B cell (primary cell): ENCODE measurements at regions not wholly inside any gene's neighbourhood (a gene's known extent, or its start where the extent isn't known, plus 50 kb on each side); places are given as distances from the start of the nearest gene placed in this dataset.

Source experiments
- ATAC-seq: fragments of 200-7000 bp; cut with Tn5 transposase; one replicate; pipeline ENCODE4 v1.10.0; 2021; ENCODE audit warnings: low read depth, mild to moderate bottlenecking, moderate number of reproducible peaks, moderate library complexity
- CTCF ChIA-PET: fragments of 350-600 bp; sonication (Branson Sonifier 250); formaldehyde crosslinking; loops from one replicate; lab custom pipeline; 2021; ENCODE audit warnings: antibody characterized with exemption, inconsistent platforms; lab: Charles Lee
- POLR2A ChIA-PET: fragments of 350-600 bp; sonication (Branson Sonifier 250); formaldehyde crosslinking; loops from one replicate; lab custom pipeline; 2021; ENCODE audit warnings: antibody characterized with exemption; lab: Charles Lee
- DNase-seq: peaks from one replicate; pipeline ENCODE4 v3.0.0; 2013
- H2AFZ ChIP-seq: 2 replicates; pipeline ENCODE4 v1.6.1; 2012; ENCODE audit warnings: mild to moderate bottlenecking, low read depth, low read length; ENCODE audit not compliant: insufficient read depth, poor library complexity, severe bottlenecking
- H3K27ac ChIP-seq, 2 donors: 1 replicate in 1 of 2; 2 replicates in 1 of 2; pipeline ENCODE4 v1.5.1; 2012 to 2013; ENCODE audit warnings: low read length in 2 of 2, mild to moderate bottlenecking in 2 of 2, moderate library complexity in 1 of 2
- H3K27me3 ChIP-seq, 4 experiments: fragments of 200-600 bp in 1 of 4; sonication (generic) in 1 of 4; replicated peaks in 1 of 4; 1 replicate in 2 of 4; 2 replicates in 2 of 4; pipeline versions ENCODE4 v1.6.1 to v1.7.0; 2013 to 2016; ENCODE audit warnings: low read length in 3 of 4, mild to moderate bottlenecking in 2 of 4, mixed read lengths in 1 of 4, moderate library complexity in 1 of 4; ENCODE audit not compliant: insufficient read depth in 4 of 4, control insufficient read depth in 3 of 4; ENCODE audit errors: control extremely low read depth in 1 of 4
- H3K36me3 ChIP-seq, 2 experiments: replicated peaks in 1 of 2; 1 replicate in 1 of 2; 2 replicates in 1 of 2; pipeline versions ENCODE4 v1.6.1 to v1.7.1; 2013; ENCODE audit warnings: low read length in 1 of 2; ENCODE audit not compliant: insufficient read depth in 2 of 2, control insufficient read depth in 1 of 2; ENCODE audit errors: control extremely low read depth in 1 of 2, extremely low read depth in 1 of 2
- H3K4me1 ChIP-seq, 2 donors: fragments of 200-600 bp in 1 of 2; sonication (generic) in 1 of 2; 1 replicate in 1 of 2; 2 replicates in 1 of 2; pipeline versions ENCODE4 v1.5.1 to v1.6.1; 2013 to 2017; ENCODE audit warnings: low read length in 2 of 2; ENCODE audit not compliant: control insufficient read depth in 2 of 2, insufficient read depth in 2 of 2
- H3K4me2 ChIP-seq: replicated peaks from 2 replicates; pipeline ENCODE3; 2012; ENCODE audit warnings: mild to moderate bottlenecking, low read depth, low read length; ENCODE audit not compliant: poor library complexity, severe bottlenecking
- H3K4me3 ChIP-seq, 5 experiments: fragments of 200-600 bp in 1 of 5; sonication (generic) in 1 of 5; 1 replicate in 3 of 5; 2 replicates in 2 of 5; pipeline versions ENCODE4 v1.5.1 to v1.7.0; 2011 to 2016; ENCODE audit warnings: low read length in 4 of 5, mild to moderate bottlenecking in 4 of 5, low read depth in 2 of 5, control low read depth in 1 of 5, moderate library complexity in 1 of 5; ENCODE audit not compliant: insufficient read depth in 1 of 5; ENCODE audit errors: control extremely low read depth in 1 of 5, extremely low read depth in 1 of 5
- H3K79me2 ChIP-seq: fragments of 200-600 bp; sonication (generic); one replicate; pipeline ENCODE4 v1.6.0; 2016; ENCODE audit warnings: low read length; ENCODE audit not compliant: control insufficient read depth, insufficient read depth
- H3K9ac ChIP-seq: fragments of 200-600 bp; sonication (generic); 2 replicates; pipeline ENCODE4 v1.6.1; 2017; ENCODE audit warnings: mild to moderate bottlenecking, low read length, moderate library complexity
- H3K9me3 ChIP-seq, 3 donors: one replicate each; pipeline versions ENCODE4 v1.6.1 to v1.7.1; 2013; ENCODE audit warnings: low read length in 2 of 3; ENCODE audit not compliant: control insufficient read depth in 2 of 3, insufficient read depth in 1 of 3; ENCODE audit errors: control extremely low read depth in 1 of 3
- H4K20me1 ChIP-seq: 2 replicates; pipeline ENCODE4 v1.6.0; 2012; ENCODE audit warnings: mild to moderate bottlenecking, low read length; ENCODE audit not compliant: insufficient read depth, control insufficient read depth, poor library complexity, severe bottlenecking
- H3K27ac Mint-ChIP-seq: one replicate; pipeline ENCODE4 v1.8.0; 2021; ENCODE audit warnings: mixed read lengths
- H3K27me3 Mint-ChIP-seq: one replicate; pipeline ENCODE4 v1.8.0; 2021; ENCODE audit warnings: mixed read lengths
- H3K4me1 Mint-ChIP-seq: one replicate; pipeline ENCODE4 v1.8.0; 2021; ENCODE audit warnings: mixed read lengths
- H3K4me3 Mint-ChIP-seq: one replicate; pipeline ENCODE4 v1.8.0; 2021; ENCODE audit warnings: mixed read lengths
- H3K9me3 Mint-ChIP-seq: one replicate; pipeline ENCODE4 v1.8.0; 2022; ENCODE audit warnings: mixed read lengths; ENCODE audit not compliant: insufficient read depth
- EZH2 ChIP-seq: IDR thresholded peaks from 2 replicates; pipeline ENCODE4 v1.6.1; 2012; ENCODE audit warnings: borderline replicate concordance, low read depth, mild to moderate bottlenecking, moderate library complexity, low read length; ENCODE audit not compliant: insufficient read depth, poor library complexity, severe bottlenecking
- WGBS: methylation state at CpG from one replicate; pipeline ENCODE4 v1.1.5; 2013; ENCODE audit warnings: missing lambda C conversion rate; ENCODE audit not compliant: insufficient coverage; 5-methylcytosine and 5-hydroxymethylcytosine counted together
- intact Hi-C: fragments of 100-400 bp; cut with micrococcal nuclease; formaldehyde crosslinking; loops from one replicate; pipeline ENCODE4 v1.10.0; 2022
- TF ChIP-seq, protein P1 (sequence below): fragments of 200-600 bp; IDR thresholded peaks from one replicate; pipeline ENCODE4 v1.8.0; 2022; ENCODE audit warnings: antibody characterized with exemption, mild to moderate bottlenecking

DNA sequence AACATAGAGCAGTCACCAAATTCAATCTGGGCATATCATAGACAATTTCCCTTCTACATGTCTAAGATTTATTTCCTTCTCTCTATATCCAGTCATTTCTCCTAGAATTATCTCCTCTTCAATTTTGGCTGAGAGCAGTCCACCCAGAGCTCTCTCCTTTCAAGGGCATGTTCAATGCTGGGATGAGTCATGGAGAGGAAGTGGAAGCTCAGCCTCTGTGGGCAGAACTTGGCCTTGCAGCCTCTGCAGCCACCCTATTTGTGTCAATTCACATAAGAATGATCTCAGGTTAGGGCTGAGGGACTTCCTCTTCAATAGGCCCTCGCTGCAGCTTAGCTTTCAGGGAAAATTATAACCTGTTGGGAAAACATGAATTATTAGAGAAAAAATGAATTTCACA, 560.8 kb downstream of the POM121L12 start:
- Histone ChIP-seq H3K4me3 (no peak overlapping the region), H4K20me1 (no peaks in the 10 kb centered on the region), H3K9ac (no peak overlapping the region), H3K9me3 (peaks cover 0 to 8% (median 0%) of the 10 kb centered on the region in 3 donors), H3K27me3 (no peaks in the 10 kb centered on the region), H2AFZ (no peak overlapping the region), H3K4me2 (no peak overlapping the region), H3K27ac (no peak overlapping the region), H3K4me1 (no peaks in the 10 kb centered on the region), H3K79me2 (no peaks in the 10 kb centered on the region), H3K36me3 (no peaks in the 10 kb centered on the region)
- POLR2A ChIA-PET, result no interaction called here
- WGBS, result 0% methylated on average over 1 of the region's 1 CpG
- TF ChIP-seq, protein P1, sequence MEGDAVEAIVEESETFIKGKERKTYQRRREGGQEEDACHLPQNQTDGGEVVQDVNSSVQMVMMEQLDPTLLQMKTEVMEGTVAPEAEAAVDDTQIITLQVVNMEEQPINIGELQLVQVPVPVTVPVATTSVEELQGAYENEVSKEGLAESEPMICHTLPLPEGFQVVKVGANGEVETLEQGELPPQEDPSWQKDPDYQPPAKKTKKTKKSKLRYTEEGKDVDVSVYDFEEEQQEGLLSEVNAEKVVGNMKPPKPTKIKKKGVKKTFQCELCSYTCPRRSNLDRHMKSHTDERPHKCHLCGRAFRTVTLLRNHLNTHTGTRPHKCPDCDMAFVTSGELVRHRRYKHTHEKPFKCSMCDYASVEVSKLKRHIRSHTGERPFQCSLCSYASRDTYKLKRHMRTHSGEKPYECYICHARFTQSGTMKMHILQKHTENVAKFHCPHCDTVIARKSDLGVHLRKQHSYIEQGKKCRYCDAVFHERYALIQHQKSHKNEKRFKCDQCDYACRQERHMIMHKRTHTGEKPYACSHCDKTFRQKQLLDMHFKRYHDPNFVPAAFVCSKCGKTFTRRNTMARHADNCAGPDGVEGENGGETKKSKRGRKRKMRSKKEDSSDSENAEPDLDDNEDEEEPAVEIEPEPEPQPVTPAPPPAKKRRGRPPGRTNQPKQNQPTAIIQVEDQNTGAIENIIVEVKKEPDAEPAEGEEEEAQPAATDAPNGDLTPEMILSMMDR, result no peak
- TF ChIP-seq EZH2, result no peak
- Mint-ChIP-seq H3K4me3 (no peak overlapping the region), H3K27me3 (no peaks in the 10 kb centered on the region), H3K27ac (no peak overlapping the region), H3K9me3 (peaks cover 8% of the 10 kb centered on the region), H3K4me1 (no peaks in the 10 kb centered on the region)
- CTCF ChIA-PET, result no interaction called here
- DNase-seq (no peak), ATAC-seq (no peak)
- intact Hi-C loops, result no loop called here

DNA sequence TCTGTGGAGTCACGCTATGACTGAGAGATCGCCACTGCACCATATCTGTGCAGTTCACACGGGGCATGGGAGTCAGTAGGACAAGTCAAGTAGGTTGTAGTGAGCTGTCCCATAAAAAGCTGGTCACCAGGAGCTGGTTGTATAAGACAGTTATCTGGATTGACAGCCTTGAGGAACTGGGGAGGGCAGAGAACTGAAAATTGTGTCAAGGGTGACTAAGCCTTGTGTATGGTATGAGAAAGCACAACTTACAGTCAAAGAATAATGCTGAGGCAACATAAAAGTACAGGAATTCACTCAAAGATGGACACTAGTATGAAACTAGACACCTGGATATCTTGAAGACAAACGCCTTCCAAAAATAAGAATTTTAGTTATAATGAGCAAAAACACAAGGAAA, 564.9 kb downstream of the POM121L12 start:
- Mint-ChIP-seq H3K9me3 (peaks cover 1% of the 10 kb centered on the region), H3K4me1 (no peaks in the 10 kb centered on the region), H3K4me3 (no peak overlapping the region), H3K27me3 (no peaks in the 10 kb centered on the region), H3K27ac (no peak overlapping the region)
- Histone ChIP-seq H3K27ac (no peak overlapping the region), H3K27me3 (no peaks in the 10 kb centered on the region), H3K36me3 (no peaks in the 10 kb centered on the region), H3K9ac (no peak overlapping the region), H3K9me3 (peaks cover 0 to 15% (median 0%) of the 10 kb centered on the region in 3 donors), H3K4me1 (no peaks in the 10 kb centered on the region), H3K79me2 (no peaks in the 10 kb centered on the region), H3K4me3 (no peak overlapping the region), H3K4me2 (no peak overlapping the region), H2AFZ (no peak overlapping the region), H4K20me1 (no peaks in the 10 kb centered on the region)
- DNase-seq (no peak), ATAC-seq (no peak)
- TF ChIP-seq, protein P1, result no peak
- TF ChIP-seq EZH2, result no peak
- CTCF ChIA-PET, result interaction anchor here (1.1 kb wide), 1 partner anchor 8 kb away, joined by 3 read pairs; no protein-coding TSS in a partner anchor
- POLR2A ChIA-PET, result no interaction called here
- intact Hi-C loops, result no loop called here
- 82% methylated on average over 3 of the region's 4 CpGs for WGBS
